GM23338 (cell line): ENCODE measurements at regions not wholly inside any gene's neighbourhood (a gene's known extent, or its start where the extent isn't known, plus 50 kb on each side); places are given as distances from the start of the nearest gene placed in this dataset.
"Not testable (repeated sequence)": the region's sequence is repeated elsewhere in the genome, so short reads cannot be mapped to it uniquely, and the experiment has no call there.

ENCODE experiments used
- ATAC-seq: fragments of 200-7000 bp; cut with Tn5 transposase; 3 replicates; pipeline ENCODE4 v1.9.1; 2020
- DNase-seq: peaks from one replicate; pipeline ENCODE4 v3.0.0-alpha.2; 2015; ENCODE audit warnings: low spot score
- H2AFZ ChIP-seq: fragments of 200-600 bp; sonication (generic); 2 replicates; pipeline ENCODE4 v1.8.0; 2016; ENCODE audit warnings: antibody characterized with exemption, mild to moderate bottlenecking, moderate library complexity
- H3F3A ChIP-seq: fragments of 200-600 bp; sonication (generic); replicated peaks from 2 replicates; pipeline ENCODE4 v1.8.0; 2017; ENCODE audit warnings: antibody characterized with exemption, mixed run types, low read depth
- H3K27ac ChIP-seq: fragments of 200-600 bp; sonication (generic); 2 replicates; pipeline ENCODE4 v1.6.1; 2016; ENCODE audit warnings: low read depth
- H3K27me3 ChIP-seq: fragments of 200-600 bp; sonication (generic); 2 replicates; pipeline ENCODE4 v1.8.0; 2016; ENCODE audit warnings: mild to moderate bottlenecking, mixed run types, moderate library complexity; ENCODE audit not compliant: insufficient read depth
- H3K36me3 ChIP-seq: fragments of 200-600 bp; sonication (generic); 2 replicates; pipeline ENCODE4 v1.8.0; 2016; ENCODE audit warnings: mild to moderate bottlenecking; ENCODE audit not compliant: insufficient read depth
- H3K4me1 ChIP-seq: fragments of 200-600 bp; sonication (generic); 2 replicates; pipeline ENCODE4 v1.8.0; 2016; ENCODE audit warnings: mild to moderate bottlenecking, moderate library complexity; ENCODE audit not compliant: insufficient read depth
- H3K4me2 ChIP-seq: fragments of 200-600 bp; sonication (generic); 2 replicates; pipeline ENCODE4 v1.7.1; 2017; ENCODE audit warnings: mixed run types
- H3K4me3 ChIP-seq: fragments of 200-600 bp; sonication (generic); 2 replicates; pipeline ENCODE4 v1.6.1; 2016; ENCODE audit warnings: mixed run types
- H3K79me2 ChIP-seq: fragments of 200-600 bp; sonication (generic); replicated peaks from 2 replicates; pipeline ENCODE4 v1.8.0; 2017; ENCODE audit warnings: mild to moderate bottlenecking; ENCODE audit not compliant: insufficient read depth
- H3K9me2 ChIP-seq: fragments of 200-600 bp; sonication (generic); 2 replicates; pipeline ENCODE4 v1.8.0; 2017; ENCODE audit not compliant: insufficient read depth
- H4K20me1 ChIP-seq: fragments of 200-600 bp; sonication (generic); replicated peaks from 2 replicates; pipeline ENCODE4 v1.8.0; 2017; ENCODE audit warnings: mild to moderate bottlenecking; ENCODE audit not compliant: insufficient read depth
- H3K27ac Mint-ChIP-seq: 2 replicates; pipeline ENCODE4 v1.8.0; 2020; ENCODE audit warnings: inconsistent platforms, mild to moderate bottlenecking, moderate library complexity, mixed read lengths
- H3K27me3 Mint-ChIP-seq: 3 replicates; pipeline ENCODE4 v1.8.0; 2022; ENCODE audit warnings: low read depth, mild to moderate bottlenecking, moderate library complexity, mixed read lengths, inconsistent platforms; ENCODE audit not compliant: insufficient read depth, poor library complexity
- H3K36me3 Mint-ChIP-seq: 3 replicates; pipeline ENCODE4 v1.8.0; 2021; ENCODE audit warnings: low read depth, mild to moderate bottlenecking, inconsistent platforms, moderate library complexity, mixed read lengths
- H3K4me1 Mint-ChIP-seq: 3 replicates; pipeline ENCODE4 v1.8.0; 2020; ENCODE audit warnings: mild to moderate bottlenecking, inconsistent platforms, mixed read lengths
- H3K4me3 Mint-ChIP-seq: 3 replicates; pipeline ENCODE4 v1.8.0; 2021; ENCODE audit warnings: moderate library complexity, mild to moderate bottlenecking, inconsistent platforms, mixed read lengths
- H3K9me3 Mint-ChIP-seq: 3 replicates; pipeline ENCODE4 v1.8.0; 2020; ENCODE audit warnings: moderate library complexity, mild to moderate bottlenecking, inconsistent platforms, mixed read lengths
- CREB1 ChIP-seq: fragments of 250-450 bp; sonication (Bioruptor Pico); IDR thresholded peaks from 2 replicates; pipeline ENCODE4 v1.5.0; 2020; ENCODE audit warnings: low read depth, mild to moderate bottlenecking, moderate library complexity
- ETS1 ChIP-seq: IDR thresholded peaks from 2 replicates; pipeline ENCODE4 v1.6.1; 2016; ENCODE audit warnings: antibody characterized with exemption
- EZH2 ChIP-seq: fragments of 200-600 bp; sonication (generic); IDR thresholded peaks from one replicate; pipeline ENCODE4 v1.8.0; 2017; ENCODE audit warnings: antibody characterized with exemption, mild to moderate bottlenecking, low read depth; ENCODE audit not compliant: unreplicated experiment
- JUNB ChIP-seq: IDR thresholded peaks from one replicate; pipeline ENCODE4 v1.6.1; 2016; ENCODE audit warnings: antibody characterized with exemption; ENCODE audit not compliant: unreplicated experiment
- POLR2AphosphoS5 ChIP-seq: IDR thresholded peaks from 2 replicates; pipeline ENCODE4 v1.6.1; 2016; ENCODE audit warnings: antibody characterized with exemption, low read depth
- REST ChIP-seq: IDR thresholded peaks from one replicate; pipeline ENCODE4 v1.6.1; 2018; ENCODE audit warnings: antibody characterized with exemption; ENCODE audit not compliant: unreplicated experiment
- ZNF114 ChIP-seq: fragments of 250-450 bp; sonication (Bioruptor Pico); IDR thresholded peaks from 2 replicates; pipeline ENCODE4 v1.5.0; 2020; ENCODE audit warnings: mild to moderate bottlenecking, moderate library complexity
- ZNF331 ChIP-seq: fragments of 250-450 bp; sonication (Bioruptor Pico); IDR thresholded peaks from 2 replicates; pipeline ENCODE4 v1.5.0; 2020; ENCODE audit warnings: low read depth, mild to moderate bottlenecking, moderate library complexity
- ZNF462 ChIP-seq: fragments of 250-450 bp; sonication (Bioruptor Pico); IDR thresholded peaks from 2 replicates; pipeline ENCODE4 v1.5.0; 2020; ENCODE audit warnings: mild to moderate bottlenecking, moderate library complexity
- TF ChIP-seq, protein P1 (sequence below), 2 experiments: fragments of 200-600 bp in 1 of 2; sonication (generic) in 1 of 2; conservative IDR thresholded peaks; 2 replicates each; pipeline versions ENCODE4 v1.5.1 to v1.6.1; 2016 to 2017; ENCODE audit warnings: antibody characterized with exemption in 2 of 2, low read depth in 2 of 2, mild to moderate bottlenecking in 2 of 2, moderate library complexity in 1 of 2

- not testable (repeated sequence) for H3K4me2 ChIP-seq
Observed at GRCh38 chr2:241969182-241969581, 99.7 kb downstream of the RTP5 start.

DNA sequence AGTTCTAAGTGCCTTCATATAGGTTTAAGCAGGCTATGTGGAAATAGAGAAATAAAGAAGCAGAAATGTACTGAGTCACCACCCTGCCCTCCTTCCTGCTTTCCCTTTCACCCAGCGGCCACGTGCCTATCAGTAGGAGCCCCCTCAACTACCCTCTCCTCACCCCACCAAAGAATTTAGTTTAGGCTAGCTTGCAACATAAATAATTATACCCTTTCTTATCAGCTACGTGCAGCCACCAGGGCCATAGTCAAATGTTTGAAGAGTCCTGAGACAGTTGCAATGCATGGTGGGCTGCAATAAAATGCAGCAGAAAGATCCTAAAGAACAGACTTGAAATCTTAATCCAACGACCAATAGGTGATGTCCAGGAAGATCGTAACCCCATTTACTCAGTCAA, 101.2 kb downstream of the RTP5 start:
- no peaks in the 10 kb centered on the region for H3K36me3 ChIP-seq
- H3K4me1 ChIP-seq = no peaks in the 10 kb centered on the region
- H3K4me3 Mint-ChIP-seq = no peak overlapping the region
- no peaks in the 10 kb centered on the region; the same call in 1 of the 2 replicates for H3K9me2 ChIP-seq
- H3K36me3 Mint-ChIP-seq = peaks cover 7% of the 10 kb centered on the region
- no peaks in the 10 kb centered on the region for H3F3A ChIP-seq
- DNase-seq = no peak
- peaks cover 3% of the 10 kb centered on the region; the same call in 1 of the 3 replicates for H3K4me1 Mint-ChIP-seq
- H3K4me3 ChIP-seq = no peak overlapping the region
- no peaks in the 10 kb centered on the region for H3K27me3 ChIP-seq
- H3K27ac Mint-ChIP-seq = no peak overlapping the region
- no peak overlapping the region for H2AFZ ChIP-seq
- H3K27ac ChIP-seq = no peak overlapping the region
- H3K9me3 Mint-ChIP-seq = no peaks in the 10 kb centered on the region
- no peak overlapping the region for H3K4me2 ChIP-seq
- ATAC-seq = no peak
- H3K79me2 ChIP-seq = no peaks in the 10 kb centered on the region
- peaks cover 4% of the 10 kb centered on the region for H3K27me3 Mint-ChIP-seq
- H4K20me1 ChIP-seq = no peaks in the 10 kb centered on the region
- TF ChIP-seq REST (no peak), ZNF331 (CRISPR knock-in tag) (no peak), ETS1 (no peak), ZNF114 (no peak), EZH2 (no peak), JUNB (no peak), POLR2AphosphoS5 (no peak), CREB1 (CRISPR knock-in tag) (no peak), ZNF462 (CRISPR knock-in tag) (no peak)
- TF ChIP-seq, protein P1, sequence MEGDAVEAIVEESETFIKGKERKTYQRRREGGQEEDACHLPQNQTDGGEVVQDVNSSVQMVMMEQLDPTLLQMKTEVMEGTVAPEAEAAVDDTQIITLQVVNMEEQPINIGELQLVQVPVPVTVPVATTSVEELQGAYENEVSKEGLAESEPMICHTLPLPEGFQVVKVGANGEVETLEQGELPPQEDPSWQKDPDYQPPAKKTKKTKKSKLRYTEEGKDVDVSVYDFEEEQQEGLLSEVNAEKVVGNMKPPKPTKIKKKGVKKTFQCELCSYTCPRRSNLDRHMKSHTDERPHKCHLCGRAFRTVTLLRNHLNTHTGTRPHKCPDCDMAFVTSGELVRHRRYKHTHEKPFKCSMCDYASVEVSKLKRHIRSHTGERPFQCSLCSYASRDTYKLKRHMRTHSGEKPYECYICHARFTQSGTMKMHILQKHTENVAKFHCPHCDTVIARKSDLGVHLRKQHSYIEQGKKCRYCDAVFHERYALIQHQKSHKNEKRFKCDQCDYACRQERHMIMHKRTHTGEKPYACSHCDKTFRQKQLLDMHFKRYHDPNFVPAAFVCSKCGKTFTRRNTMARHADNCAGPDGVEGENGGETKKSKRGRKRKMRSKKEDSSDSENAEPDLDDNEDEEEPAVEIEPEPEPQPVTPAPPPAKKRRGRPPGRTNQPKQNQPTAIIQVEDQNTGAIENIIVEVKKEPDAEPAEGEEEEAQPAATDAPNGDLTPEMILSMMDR (conservative IDR thresholded peaks at IDR 0.05; ENCODE audit: low read depth in 2 of 2) = no peak

More at GRCh38 chr2:241969182-241969581, 99.7 kb downstream of the RTP5 start:
- H3K4me1 ChIP-seq, H3K4me1 Mint-ChIP-seq, H3K27ac Mint-ChIP-seq, H3K36me3 ChIP-seq, H3K9me3 Mint-ChIP-seq, H3K27ac ChIP-seq, H3K79me2 ChIP-seq, H3F3A ChIP-seq, H3K4me3 ChIP-seq, H2AFZ ChIP-seq, H3K4me3 Mint-ChIP-seq, H4K20me1 ChIP-seq, H3K27me3 ChIP-seq, H3K36me3 Mint-ChIP-seq, H3K9me2 ChIP-seq, ATAC-seq, DNase-seq, H3K27me3 Mint-ChIP-seq: not testable (repeated sequence)
